ENCODE measurements at regions not wholly inside any gene's neighbourhood (a gene's known extent, or its start where the extent isn't known, plus 50 kb on each side); places are given as distances from the start of the nearest gene placed in this dataset.

DNA sequence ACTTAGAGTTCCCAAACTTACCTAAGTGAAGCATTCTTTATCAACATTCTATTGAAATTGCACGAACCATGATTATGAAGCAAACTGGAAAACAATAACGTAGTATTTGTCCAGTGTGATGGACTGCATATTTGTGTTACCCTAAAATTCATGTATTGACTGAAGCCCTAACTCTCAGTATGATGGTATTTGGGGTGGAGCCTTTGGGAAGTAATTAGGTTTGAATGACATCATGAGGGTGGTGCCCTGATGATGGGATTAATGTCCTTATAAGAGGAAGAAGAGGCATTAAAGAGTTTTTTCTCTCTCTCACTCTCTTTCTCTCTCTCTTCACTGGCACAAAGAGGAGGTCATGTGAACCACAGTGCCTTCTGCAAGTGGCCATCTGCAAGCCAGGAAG lies 365.4 kb upstream of the PTGER4 start:
- TF ChIP-seq, protein P1, sequence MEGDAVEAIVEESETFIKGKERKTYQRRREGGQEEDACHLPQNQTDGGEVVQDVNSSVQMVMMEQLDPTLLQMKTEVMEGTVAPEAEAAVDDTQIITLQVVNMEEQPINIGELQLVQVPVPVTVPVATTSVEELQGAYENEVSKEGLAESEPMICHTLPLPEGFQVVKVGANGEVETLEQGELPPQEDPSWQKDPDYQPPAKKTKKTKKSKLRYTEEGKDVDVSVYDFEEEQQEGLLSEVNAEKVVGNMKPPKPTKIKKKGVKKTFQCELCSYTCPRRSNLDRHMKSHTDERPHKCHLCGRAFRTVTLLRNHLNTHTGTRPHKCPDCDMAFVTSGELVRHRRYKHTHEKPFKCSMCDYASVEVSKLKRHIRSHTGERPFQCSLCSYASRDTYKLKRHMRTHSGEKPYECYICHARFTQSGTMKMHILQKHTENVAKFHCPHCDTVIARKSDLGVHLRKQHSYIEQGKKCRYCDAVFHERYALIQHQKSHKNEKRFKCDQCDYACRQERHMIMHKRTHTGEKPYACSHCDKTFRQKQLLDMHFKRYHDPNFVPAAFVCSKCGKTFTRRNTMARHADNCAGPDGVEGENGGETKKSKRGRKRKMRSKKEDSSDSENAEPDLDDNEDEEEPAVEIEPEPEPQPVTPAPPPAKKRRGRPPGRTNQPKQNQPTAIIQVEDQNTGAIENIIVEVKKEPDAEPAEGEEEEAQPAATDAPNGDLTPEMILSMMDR (conservative IDR thresholded peaks at IDR 0.05; ENCODE audit: low read length): no peak
- TF ChIP-seq EZH2phosphoT487 (IDR thresholded peaks at IDR 0.05; ENCODE audit: borderline replicate concordance): no peak

All from Loucy (cell line).